8988T (cell line): ENCODE measurements at regions not wholly inside any gene's neighbourhood (a gene's known extent, or its start where the extent isn't known, plus 50 kb on each side); places are given as distances from the start of the nearest gene placed in this dataset.

Experiments
- DNase-seq: peaks from one replicate; pipeline ENCODE4 v3.0.0; 2011

- no peak for DNase-seq
These were observed 687.9 kb upstream of the RGMB start for GRCh38 chr5:98085593-98085992.

DNA sequence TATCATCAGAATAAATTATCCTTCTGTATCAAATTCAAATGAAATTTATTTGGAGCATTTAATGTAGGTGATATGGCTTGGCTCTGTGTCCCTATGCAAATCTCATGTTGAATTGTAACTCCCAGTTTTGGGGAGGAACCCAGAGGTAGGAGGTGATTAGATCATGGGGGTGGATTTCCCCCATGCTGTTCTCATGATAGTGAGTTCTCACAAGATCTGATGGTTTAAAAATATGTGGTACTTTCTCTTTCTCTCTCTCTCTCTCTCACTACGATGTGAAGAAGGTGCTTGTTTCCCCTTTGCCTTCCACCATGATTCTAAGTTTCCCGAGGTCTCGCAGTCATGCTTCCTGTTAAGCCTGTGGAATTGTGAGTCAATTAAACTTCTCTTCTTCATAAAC lies 678.4 kb upstream of the RGMB start:
- no peak for DNase-seq

DNA sequence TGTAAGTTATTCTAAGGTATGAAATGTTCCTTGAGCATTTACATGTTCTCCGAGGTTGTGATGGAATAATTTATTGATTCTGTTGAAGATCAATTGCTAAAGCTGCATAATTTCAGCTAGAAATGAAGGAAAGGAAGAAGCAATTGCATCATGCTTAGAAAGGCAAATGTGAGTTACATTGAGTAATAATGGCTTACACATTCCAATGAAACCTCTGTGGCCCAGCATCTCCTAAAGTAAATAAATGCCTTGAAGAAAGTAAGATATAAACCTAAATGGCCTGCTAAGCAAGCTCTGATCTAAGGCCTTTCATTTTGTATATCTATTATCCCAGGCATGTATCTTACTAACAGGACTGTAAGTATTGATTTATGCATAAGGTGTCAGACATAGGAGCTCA lies 677.3 kb upstream of the RGMB start:
- no peak for DNase-seq

- no peak for DNase-seq
These were observed 673.9 kb upstream of the RGMB start for GRCh38 chr5:98099448-98100105.

DNA sequence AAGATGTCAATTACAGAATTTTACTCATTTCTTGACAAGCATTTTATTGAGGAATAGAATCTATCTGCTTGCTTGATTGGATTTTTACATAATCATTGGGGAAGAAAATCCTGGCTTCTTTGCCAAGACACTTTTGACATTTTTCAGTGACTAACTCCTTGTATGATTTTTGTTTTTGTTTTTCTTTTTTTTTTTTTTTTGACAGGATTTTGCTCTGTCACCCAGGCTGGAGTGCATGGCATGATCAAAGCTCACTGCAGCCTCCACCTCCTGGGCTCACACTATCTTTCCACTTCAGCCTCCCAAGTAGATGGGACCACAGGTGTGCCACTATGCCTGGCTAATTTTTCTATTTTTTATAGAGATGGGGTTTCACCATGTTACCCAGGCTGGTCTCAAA lies 672.3 kb upstream of the RGMB start:
- DNase-seq: no peak

DNA sequence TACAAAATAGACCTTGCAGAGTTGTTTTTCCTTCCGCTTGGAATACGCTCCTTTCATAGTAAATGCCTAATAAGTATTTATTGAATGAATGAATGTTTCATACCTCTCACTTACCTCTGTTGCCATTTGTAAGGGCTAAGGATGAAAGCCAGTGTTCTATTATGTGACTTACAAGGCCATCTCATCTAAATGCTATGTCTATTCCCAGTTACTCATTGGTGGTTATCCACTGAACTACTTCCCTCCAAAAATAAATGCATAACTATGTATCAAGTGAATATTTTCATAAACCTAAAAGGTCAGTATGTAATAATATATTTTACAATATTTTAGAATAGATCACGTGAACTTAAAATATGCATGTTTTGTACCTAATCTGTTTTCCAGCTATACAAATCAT lies 670.5 kb upstream of the RGMB start:
- DNase-seq: no peak

GRCh38 chr5:98103807-98104206 lies 669.7 kb upstream of the RGMB start:
- DNase-seq: no peak

DNA sequence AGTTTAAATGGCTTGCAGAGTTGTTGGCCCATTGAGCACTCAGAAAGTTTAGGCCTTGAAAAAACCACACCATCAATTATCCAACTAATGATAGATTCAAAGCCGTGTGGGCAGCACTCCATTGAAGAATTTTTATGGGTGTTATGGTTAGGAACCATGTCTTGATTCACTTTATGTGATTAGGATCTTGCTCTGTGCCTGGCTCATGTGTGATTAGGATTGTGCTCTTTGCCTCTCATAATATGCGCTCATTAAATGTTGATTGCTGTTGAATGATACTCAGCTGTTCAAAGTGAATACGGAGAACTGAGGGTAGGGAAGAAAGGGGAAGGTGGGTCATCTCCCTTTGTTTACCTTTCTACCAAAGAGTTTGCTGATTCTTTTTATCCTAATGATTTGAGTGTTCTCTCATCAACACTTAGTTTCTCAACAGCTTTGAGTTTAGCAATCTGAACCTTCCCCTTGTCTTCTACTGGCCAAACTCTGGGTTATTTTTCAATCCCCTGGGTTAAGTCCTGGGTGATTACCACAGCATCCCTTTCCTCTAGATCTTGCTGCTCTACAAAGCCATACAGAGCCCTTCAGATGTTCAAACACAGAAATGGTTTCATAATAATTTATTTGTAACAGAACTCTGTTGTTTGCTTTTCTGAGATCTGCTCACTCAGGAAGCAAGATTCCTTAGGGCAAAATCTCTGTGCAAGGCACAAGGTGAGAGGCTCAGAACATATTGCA lies 668.8 kb upstream of the RGMB start:
- no peak for DNase-seq

- DNase-seq: no peak
These were observed 667.8 kb upstream of the RGMB start for GRCh38 chr5:98105681-98106080.

DNA sequence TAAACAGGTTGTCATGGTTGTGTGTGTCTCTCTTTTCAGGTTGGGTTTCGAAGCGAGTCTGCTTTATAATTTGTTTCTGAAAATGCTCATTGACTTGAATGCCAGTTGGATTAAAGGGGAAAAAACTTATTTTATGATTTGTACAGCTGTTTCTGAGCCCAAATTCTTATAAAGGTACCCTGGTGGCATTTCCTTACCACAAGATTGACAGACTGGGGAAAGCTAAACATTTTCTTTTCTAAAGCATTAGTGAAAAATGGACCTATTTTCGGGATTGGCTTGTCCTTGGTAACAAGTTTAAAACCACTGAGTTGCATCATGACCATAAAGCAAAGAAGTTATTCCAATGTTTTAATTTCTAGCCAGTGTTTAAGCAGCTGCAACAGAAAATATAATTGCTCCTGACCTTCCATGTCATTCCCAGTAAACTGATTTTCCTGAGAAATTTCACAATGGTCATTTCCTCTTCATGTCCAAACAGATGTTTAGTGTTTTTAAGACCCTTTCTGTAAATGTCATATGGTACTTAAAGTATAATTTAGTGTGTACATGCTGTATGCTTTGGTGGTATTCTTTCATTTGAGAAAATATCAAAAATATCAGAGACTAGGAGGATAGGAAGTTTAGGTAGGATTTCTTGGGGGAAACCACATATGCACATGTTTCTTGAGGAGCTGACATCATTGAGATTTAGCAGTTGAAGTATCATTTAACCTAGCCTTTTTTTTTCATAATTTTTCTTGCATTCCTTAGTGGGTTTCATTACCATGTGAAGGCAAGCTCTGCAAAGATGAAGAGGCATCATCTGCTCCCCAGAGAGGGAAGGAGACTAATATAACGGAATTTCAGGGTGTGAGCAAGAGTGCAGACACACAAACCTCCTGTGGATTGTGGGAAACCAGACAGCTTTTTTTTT lies 667.1 kb upstream of the RGMB start:
- DNase-seq: no peak

- DNase-seq: no peak
These were observed 665.0 kb upstream of the RGMB start for GRCh38 chr5:98108497-98108896.

- no peak for DNase-seq
These were observed 663.9 kb upstream of the RGMB start for GRCh38 chr5:98109561-98110006.

DNA sequence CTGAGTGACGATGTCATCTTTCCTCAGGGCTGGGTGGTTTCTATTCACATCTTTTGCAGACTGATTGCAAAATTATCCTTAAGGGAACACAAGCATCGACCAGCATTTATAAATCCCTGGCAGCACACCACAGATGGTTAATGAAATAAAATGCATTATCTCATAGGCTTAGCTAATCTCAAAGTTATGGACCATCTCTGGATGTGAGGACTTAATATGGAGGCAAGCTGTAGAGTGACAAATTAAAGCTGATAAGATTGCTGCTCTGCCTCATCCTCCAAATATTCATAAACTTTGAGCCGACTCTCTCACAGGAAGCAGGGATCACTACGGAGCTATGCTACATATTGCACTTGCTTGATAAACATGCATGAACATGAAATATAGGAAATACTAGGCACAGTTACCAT lies 663.2 kb upstream of the RGMB start:
- peak; percentile 15 for DNase-seq

DNA sequence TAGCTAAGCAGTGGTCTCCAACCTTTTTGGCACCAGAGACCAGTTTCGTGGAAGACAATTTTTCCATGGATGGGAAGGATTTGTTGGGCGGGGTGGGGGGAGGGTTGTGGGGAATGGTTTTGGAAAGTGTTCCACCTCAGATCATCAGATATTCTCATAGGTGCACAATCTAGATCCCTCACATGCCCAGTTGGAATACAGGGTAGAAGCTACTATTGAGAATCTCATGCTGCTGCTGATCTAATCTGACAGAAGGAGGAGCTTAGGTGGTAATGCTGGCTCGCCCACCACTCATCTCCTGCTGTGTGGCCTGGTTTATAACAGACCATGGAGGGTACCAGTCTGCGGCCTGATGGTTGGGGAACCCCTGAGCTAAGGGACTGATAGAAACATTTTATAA lies 662.7 kb upstream of the RGMB start:
- DNase-seq: no peak

- DNase-seq: peak; percentile 10
These were observed 661.8 kb upstream of the RGMB start for GRCh38 chr5:98111686-98112085.

DNA sequence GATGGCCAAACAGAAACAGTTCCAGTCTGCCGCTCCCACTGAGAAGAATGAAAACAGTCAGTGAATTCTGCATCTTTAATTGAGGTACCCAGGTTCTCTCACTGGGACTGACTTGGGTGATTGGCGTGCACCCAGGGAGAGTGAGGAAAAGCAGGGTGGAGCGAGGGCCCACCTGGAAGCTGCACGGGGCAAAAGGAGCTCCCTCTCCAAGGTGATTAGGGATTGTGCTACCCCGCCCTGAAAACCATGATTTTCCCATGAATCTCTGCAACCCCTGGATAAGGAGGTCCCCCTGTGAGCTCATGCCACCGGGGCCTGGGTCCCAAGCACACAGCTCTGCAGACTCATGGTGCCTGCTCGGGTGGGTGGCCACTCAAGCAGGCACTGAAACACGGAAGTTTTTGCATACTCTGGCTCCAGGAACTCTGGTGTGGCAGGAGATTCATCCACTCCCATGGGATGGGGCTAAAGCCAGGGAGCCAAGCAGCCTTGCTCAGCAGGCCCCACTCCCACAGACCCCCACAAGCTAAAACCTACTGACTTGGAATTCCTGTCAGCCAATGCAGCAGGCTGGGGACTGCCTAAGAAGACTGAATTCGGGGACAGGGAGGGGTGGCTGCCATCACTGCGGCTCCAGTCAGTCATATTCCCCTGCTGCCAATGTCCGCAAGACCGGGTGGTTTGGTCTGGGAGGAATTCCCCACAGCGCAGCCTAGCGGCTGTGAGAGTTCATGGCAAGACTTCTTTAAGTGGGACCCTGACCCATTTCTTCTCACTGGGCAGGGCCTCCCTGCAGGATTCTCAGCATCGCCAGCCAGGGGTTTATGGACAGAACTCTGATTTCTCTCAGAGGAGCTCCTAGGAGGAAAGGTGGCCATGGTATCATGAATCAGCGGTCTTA lies 652.2 kb upstream of the RGMB start:
- DNase-seq: no peak

- DNase-seq: no peak
These were observed 645.2 kb upstream of the RGMB start for GRCh38 chr5:98128271-98128670.

GRCh38 chr5:98128846-98129245 lies 644.6 kb upstream of the RGMB start:
- no peak for DNase-seq

DNA sequence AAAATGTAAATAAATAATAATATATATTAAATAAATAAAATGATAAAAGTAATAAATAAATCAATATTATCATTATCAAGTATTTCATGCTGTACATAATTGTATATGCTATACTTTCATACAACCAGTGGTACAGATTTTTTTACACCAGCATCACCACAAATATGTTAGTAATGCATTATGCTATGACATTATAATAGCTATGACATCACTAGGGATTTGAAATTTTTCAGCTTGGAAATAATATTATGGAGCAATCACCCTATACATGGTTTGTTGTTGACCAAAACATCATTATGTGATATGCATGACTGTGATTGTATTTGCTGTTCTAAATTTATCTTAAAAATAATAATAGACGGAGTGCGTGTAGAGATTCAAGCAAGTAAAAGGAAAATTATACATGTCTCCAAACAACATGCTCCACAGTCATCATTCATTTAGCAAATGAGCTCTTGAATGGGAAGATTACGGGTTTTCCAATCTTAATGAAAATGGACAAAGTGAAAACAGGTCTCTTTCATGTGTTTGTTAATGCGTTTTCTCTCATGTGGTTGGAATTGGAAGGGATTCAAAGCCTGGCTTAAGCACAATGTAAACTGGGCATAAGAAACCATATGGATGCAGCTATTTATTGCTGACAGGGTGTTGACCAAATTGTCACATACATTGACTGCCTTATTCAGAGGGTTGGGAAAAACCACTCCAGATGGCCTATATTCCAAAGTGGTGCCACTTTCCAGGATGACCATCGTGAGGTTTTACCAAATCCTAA lies 643.0 kb upstream of the RGMB start:
- DNase-seq: no peak

DNA sequence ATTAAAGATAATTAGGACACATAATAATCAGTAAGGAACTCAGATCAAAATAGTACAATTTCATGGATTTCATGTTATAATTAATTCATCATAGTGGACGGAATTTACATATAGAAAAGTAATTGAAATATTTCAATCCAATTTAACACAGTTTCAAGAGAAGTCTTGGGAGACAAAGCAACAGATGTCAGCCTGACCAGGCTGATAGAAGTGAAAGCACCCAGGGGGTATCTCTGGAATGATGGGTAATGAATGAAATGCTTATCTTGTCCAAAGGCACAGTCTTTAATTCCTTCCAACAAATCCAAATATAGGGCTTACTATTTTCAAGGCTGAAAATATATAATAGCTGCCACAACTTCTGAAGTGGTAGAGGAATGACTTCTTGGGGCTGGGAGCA lies 629.3 kb upstream of the RGMB start:
- DNase-seq: no peak

DNA sequence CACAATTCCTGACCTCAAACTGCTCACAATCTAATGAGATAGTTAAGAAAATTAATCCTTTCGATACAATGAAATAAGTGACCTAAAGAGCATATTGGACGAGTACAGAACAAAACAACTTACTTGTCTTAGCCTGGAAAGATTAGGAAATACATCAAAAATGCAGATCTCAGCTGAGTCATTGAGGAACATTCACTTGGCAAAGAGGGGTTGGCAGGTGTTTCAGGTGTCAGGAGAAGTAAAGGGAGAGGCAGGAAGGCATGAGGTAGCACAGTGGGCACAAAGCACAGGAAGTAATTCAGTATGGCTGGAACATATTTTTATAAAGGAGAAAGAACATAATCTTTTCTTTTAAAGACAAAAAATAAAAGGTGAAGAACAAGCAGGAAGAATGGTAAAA lies 628.8 kb upstream of the RGMB start:
- DNase-seq: no peak

DNA sequence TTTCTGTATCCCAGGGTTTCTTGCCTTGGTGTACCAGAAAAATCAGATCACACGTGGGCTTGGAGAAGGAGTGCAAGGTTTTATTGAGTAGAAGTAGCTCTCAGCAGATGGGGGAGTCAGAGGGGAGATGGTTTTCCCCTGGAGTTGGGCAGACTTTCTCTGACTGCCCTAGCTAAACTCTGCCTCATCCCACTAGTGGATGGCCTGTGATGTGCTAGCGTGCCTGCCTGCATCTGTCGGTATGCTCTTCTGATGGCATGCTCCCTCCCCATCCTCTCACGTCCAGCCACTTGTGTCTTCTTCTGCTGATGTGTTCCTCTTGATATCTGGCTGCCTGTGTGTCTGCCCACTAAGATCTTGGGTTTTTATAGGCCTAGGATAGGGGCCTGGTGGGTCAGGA lies 616.1 kb upstream of the RGMB start:
- no peak for DNase-seq
